Naive thymus-derived CD8-positive, alpha-beta T cell (primary cell): ENCODE measurements at regions not wholly inside any gene's neighbourhood (a gene's known extent, or its start where the extent isn't known, plus 50 kb on each side); places are given as distances from the start of the nearest gene placed in this dataset.

ENCODE experiments used
- ATAC-seq, 2 donors: fragments of 150-1000 bp; cut with Tn5 transposase in 1 of 2; sonication (Bioruptor Pico), chemical (Tn5 transposase) in 1 of 2; 1 replicate in 1 of 2; 2 replicates in 1 of 2; pipeline ENCODE4 v1.10.0; 2021; ENCODE audit warnings: mild to moderate bottlenecking in 2 of 2, moderate library complexity in 2 of 2
- POLR2A ChIA-PET: fragments of 350-600 bp; sonication (Branson Sonifier 250); formaldehyde crosslinking; loops from one replicate; lab custom pipeline; 2021; ENCODE audit warnings: antibody characterized with exemption; lab: Charles Lee
- DNase-seq, 10 donors: peaks; one replicate each; pipeline versions ENCODE4 v3.0.0 to v3.0.0-alpha.2; 2020 to 2022
- H3K27ac Mint-ChIP-seq, 10 donors: one replicate each; pipeline ENCODE4 v1.8.0; 2020 to 2022; ENCODE audit warnings: mild to moderate bottlenecking in 10 of 10, mixed read lengths in 10 of 10, moderate library complexity in 4 of 10, inconsistent platforms in 1 of 10
- H3K27me3 Mint-ChIP-seq, 5 donors: one replicate each; pipeline ENCODE4 v1.8.0; 2021 to 2022; ENCODE audit warnings: mixed read lengths in 5 of 5
- H3K36me3 Mint-ChIP-seq, 3 donors: one replicate each; pipeline ENCODE4 v1.8.0; 2020 to 2022; ENCODE audit warnings: mixed read lengths in 3 of 3, mild to moderate bottlenecking in 2 of 3, inconsistent platforms in 1 of 3
- H3K4me1 Mint-ChIP-seq, 4 donors: one replicate each; pipeline ENCODE4 v1.8.0; 2021 to 2022; ENCODE audit warnings: mixed read lengths in 4 of 4
- H3K4me3 Mint-ChIP-seq, 10 donors: one replicate each; pipeline ENCODE4 v1.8.0; 2020 to 2022; ENCODE audit warnings: mild to moderate bottlenecking in 10 of 10, mixed read lengths in 10 of 10, moderate library complexity in 6 of 10, inconsistent platforms in 1 of 10
- H3K9me3 Mint-ChIP-seq, 9 donors: one replicate each; pipeline ENCODE4 v1.8.0; 2020 to 2022; ENCODE audit warnings: mixed read lengths in 9 of 9, mild to moderate bottlenecking in 3 of 9, inconsistent platforms in 1 of 9, moderate library complexity in 1 of 9

DNA sequence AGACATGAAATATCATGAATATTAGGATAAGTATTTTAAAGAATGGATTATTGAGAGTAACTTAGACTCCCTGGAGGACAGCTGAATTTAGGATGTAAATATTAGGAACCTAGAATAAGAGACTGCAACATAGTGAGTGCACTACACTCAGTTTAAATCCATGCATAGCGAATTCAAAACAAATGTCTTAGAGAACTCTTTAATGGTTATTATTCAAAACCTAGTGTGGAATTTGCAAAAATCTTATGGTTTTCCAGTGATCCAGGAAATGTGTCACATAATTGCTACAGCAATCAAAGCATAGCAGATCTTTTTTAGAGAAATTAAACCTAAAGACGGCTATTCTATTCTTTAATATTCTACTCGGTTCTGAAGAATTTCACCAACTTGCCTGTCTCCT is 239.0 kb downstream of the TMX3 start:
- DNase-seq: no peak
- Mint-ChIP-seq H3K36me3 (no peaks in the 10 kb centered on the region), H3K27ac (no peak overlapping the region), H3K4me1 (no peaks in the 10 kb centered on the region), H3K9me3 (no peaks in the 10 kb centered on the region), H3K27me3 (peaks cover 0 to 12% (median 3%) of the 10 kb centered on the region in 5 donors), H3K4me3 (no peak overlapping the region)
- POLR2A ChIA-PET: no interaction called here
- no peak for ATAC-seq

DNA sequence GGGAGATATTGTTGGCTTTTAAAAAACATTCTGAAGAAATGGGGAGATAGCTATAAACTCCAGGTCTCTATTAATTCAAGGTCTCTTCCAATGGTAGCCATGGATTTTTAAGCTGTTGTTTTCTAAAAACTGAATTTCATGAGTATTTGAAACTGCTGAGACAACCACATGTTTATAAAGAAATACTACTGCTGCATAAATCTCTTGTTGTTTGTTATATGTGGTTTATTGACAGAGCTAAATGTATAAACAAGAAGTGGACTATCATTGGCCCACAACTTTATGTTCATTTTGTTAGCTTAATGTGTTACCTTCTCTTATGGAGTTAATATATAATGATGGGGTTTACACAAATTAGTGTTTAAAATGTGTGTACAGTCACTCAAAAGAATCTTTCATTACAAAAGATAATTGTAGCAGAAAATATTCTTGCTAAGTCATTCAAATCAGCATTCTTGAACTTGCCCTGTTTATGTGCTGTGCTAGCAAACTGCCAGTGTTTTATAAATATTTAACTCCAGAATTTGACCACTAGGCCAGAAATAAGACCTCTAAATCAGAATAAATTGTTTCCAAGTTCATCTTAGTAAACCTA is 242.1 kb downstream of the TMX3 start:
- H3K36me3 Mint-ChIP-seq: no peaks in the 10 kb centered on the region
- H3K4me3 Mint-ChIP-seq: no peak overlapping the region
- no peaks in the 10 kb centered on the region for H3K9me3 Mint-ChIP-seq
- POLR2A ChIA-PET: no interaction called here
- DNase-seq: no peak
- no peak overlapping the region for H3K27ac Mint-ChIP-seq
- no peak for ATAC-seq
- H3K27me3 Mint-ChIP-seq: peaks cover 0 to 11% (median 5%) of the 10 kb centered on the region in 5 donors
- peaks cover 0 to 4% (median under 1%) of the 10 kb centered on the region in 4 donors for H3K4me1 Mint-ChIP-seq

DNA sequence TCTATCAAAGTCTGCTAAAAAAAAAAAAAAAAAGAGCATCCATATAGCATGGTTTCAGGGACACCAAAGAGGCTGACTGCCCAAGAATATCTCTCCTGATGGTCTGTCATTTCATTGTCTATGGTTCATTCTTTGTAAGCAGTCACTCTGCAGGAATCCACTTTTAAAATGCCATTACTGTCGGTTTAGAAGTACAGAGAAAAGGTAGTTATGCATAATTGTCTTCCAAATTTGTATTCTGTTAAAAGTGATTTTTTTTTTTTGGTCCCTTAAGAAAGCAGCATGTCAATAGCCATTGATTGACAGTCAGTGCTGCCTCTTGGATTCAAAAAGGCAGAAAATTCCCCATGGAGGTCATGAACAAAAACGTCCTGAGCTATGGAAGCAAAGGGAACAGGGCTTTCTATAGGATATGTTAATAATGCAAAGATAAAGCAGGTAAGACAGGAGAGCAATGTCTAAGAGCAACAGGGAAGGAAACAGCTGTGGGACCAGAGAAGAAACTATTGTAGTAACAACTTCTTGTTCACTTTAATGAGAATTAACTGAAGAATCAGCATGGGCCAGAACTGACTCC is 245.8 kb downstream of the TMX3 start:
- peaks cover 0 to 6% (median 2%) of the 10 kb centered on the region in 4 donors for H3K4me1 Mint-ChIP-seq

DNA sequence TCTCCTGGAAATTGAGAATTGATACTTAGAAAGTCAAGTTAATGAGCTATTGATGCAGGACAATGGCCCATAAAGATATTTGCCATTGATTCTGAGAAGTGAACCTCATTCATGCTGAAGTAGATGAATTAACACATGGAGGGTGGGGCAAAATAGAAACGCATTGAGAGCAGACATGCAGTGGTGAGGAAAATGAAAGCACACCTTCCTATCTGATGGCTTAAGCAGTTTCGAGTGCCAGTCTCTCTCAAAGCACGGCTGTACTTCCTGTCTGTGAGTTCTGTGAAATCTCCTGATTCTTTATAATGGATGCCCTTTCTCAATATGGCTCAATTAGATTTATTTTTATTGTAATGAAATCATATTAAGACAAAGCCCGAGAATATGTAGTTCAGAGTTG is 247.0 kb downstream of the TMX3 start:
- Mint-ChIP-seq H3K9me3 (no peaks in the 10 kb centered on the region), H3K4me3 (peak overlapping the region in 3 of 10 donors; percentile 11 to 63 (median 57)), H3K36me3 (no peaks in the 10 kb centered on the region), H3K4me1 (peaks cover 0 to 6% (median 2%) of the 10 kb centered on the region in 4 donors), H3K27me3 (peaks cover 1 to 11% (median 5%) of the 10 kb centered on the region in 5 donors), H3K27ac (peak overlapping the region in 1 of 10 donors; percentile 15)
- DNase-seq (peak in 1 of 10 donors; percentile 4), ATAC-seq (no peak)
- POLR2A ChIA-PET: no interaction called here

More for the DNA sequence above, 245.8 kb downstream of the TMX3 start:
- POLR2A ChIA-PET: no interaction called here
- H3K27me3 Mint-ChIP-seq: peaks cover 1 to 11% (median 5%) of the 10 kb centered on the region in 5 donors
- no peak for ATAC-seq
- H3K27ac Mint-ChIP-seq: no peak overlapping the region
- no peaks in the 10 kb centered on the region for H3K36me3 Mint-ChIP-seq
- no peak overlapping the region for H3K4me3 Mint-ChIP-seq
- H3K9me3 Mint-ChIP-seq: no peaks in the 10 kb centered on the region
- DNase-seq: no peak

DNA sequence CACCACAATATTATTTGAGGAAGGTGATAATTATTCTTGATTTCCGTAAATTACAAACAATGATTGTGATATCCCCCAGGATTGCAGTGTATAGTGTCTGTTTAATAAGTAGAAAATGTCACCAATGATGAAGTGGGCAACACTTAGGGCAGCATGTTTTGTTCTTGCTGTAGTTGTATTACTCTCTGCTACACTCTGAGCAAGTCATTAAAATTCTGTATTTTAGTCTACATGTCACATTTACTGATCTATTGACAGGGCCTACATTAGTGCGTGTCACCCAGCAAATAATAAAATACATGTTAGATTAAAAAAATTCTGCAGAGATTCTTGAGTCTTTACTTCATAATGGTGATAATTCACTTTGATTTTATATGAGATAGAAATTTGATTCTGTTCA is 247.6 kb downstream of the TMX3 start:
- H3K27ac Mint-ChIP-seq: no peak overlapping the region
- H3K27me3 Mint-ChIP-seq: peaks cover 1 to 11% (median 5%) of the 10 kb centered on the region in 5 donors
- POLR2A ChIA-PET: no interaction called here
- H3K36me3 Mint-ChIP-seq: no peaks in the 10 kb centered on the region
- H3K4me1 Mint-ChIP-seq: peaks cover 0 to 6% (median 2%) of the 10 kb centered on the region in 4 donors
- DNase-seq: no peak
- H3K9me3 Mint-ChIP-seq: no peaks in the 10 kb centered on the region
- H3K4me3 Mint-ChIP-seq: no peak overlapping the region
- ATAC-seq: no peak

DNA sequence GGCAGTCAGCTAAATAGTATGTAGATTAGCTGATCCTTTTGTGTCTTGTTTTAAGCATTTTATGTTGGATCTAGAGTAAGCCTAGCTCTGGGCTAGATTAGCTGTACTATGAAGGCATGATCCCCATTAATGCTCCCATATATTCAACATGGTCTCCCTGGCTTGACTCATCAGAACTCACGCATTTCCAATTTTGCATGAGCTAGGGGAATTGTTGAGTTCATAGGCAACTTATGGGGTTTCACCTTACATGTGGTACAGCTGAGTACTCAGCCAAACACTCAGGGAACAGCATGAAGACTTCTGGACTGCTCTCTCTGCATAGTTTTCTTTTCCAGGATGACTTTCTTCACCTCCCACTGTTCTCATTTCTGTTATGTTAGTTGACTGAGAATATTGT is 248.2 kb downstream of the TMX3 start:
- ATAC-seq (no peak), DNase-seq (no peak)
- H3K9me3 Mint-ChIP-seq: no peaks in the 10 kb centered on the region
- peaks cover 1 to 11% (median 5%) of the 10 kb centered on the region in 5 donors for H3K27me3 Mint-ChIP-seq
- no peak overlapping the region for H3K27ac Mint-ChIP-seq
- POLR2A ChIA-PET: no interaction called here
- H3K4me1 Mint-ChIP-seq: peaks cover 0 to 6% (median 2%) of the 10 kb centered on the region in 4 donors
- no peaks in the 10 kb centered on the region for H3K36me3 Mint-ChIP-seq
- no peak overlapping the region for H3K4me3 Mint-ChIP-seq

DNA sequence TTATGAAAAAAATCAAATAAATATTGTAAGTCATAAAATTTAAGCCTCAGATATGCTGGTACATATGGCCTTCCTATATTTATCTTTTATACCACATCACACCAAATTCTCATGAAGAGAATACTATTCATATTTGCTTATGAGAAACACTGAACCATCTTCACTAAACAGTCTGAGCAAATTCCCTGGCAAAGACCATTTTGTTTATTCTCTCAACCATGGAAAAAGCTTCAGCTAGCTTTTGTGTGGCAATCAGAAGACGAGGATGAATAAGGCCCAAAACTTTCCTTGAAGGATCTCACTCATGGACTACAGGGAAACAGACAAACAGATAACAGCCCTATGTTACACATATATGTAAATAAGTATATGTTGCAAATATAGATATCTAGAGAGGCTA is 252.1 kb downstream of the TMX3 start:
- Mint-ChIP-seq H3K9me3 (no peaks in the 10 kb centered on the region), H3K27ac (no peak overlapping the region), H3K27me3 (peaks cover 0 to 1% (median 0%) of the 10 kb centered on the region in 5 donors), H3K4me3 (no peak overlapping the region), H3K4me1 (peaks cover 0 to 4% (median under 1%) of the 10 kb centered on the region in 4 donors), H3K36me3 (no peaks in the 10 kb centered on the region)
- ATAC-seq (no peak), DNase-seq (no peak)
- POLR2A ChIA-PET: no interaction called here

DNA sequence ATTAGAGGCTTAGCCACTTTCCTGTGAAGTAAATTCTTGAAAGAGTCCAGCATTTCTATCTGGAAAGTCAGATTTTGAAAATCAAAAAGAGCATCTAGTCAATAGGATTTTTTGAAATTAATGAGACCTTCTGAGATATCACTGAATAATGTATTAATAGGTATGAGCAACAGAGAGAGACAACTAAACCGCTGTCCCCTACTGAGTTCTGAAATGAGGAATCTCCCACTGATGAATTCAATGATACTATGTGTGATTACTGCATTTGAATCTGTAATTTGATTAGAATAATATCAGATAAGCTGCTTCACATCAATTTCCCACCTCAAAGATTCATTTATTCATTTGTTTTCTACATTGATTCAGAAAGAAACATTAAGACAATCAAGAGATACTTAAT is 252.8 kb downstream of the TMX3 start:
- H3K27me3 Mint-ChIP-seq: peaks cover 0 to 1% (median 0%) of the 10 kb centered on the region in 5 donors
- no peak for DNase-seq
- H3K4me1 Mint-ChIP-seq: no peaks in the 10 kb centered on the region
- POLR2A ChIA-PET: no interaction called here
- no peak overlapping the region for H3K27ac Mint-ChIP-seq
- no peak for ATAC-seq
- no peaks in the 10 kb centered on the region for H3K9me3 Mint-ChIP-seq
- no peaks in the 10 kb centered on the region for H3K36me3 Mint-ChIP-seq
- no peak overlapping the region for H3K4me3 Mint-ChIP-seq

DNA sequence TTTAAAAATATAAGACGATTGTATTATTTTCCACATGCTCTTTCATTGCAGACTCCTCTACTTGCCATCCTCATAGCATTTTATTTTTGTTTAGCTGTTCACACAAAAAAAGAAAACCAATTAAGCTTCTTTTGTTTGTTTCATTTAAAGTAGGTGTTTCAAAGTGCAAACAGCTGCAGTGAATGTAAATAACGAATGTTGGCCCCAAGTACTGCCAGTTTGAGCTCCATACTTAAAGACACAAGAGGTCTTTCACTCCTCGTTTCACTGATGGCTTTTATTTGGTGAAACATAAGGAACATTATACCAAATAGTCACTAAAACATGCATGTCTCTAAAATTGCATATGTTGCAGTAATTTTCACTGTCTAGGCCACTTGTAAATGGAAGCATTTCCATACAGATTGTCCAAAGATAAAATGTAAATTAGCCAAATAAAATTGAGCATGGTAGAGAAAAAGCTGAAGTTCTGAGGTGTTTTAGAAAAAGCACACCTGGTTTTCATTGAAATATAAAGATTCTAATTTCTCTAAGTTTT is 253.4 kb downstream of the TMX3 start:
- H3K4me1 Mint-ChIP-seq: no peaks in the 10 kb centered on the region
- no peak for ATAC-seq
- POLR2A ChIA-PET: no interaction called here
- no peak overlapping the region for H3K27ac Mint-ChIP-seq
- no peaks in the 10 kb centered on the region for H3K36me3 Mint-ChIP-seq
- DNase-seq: no peak
- no peaks in the 10 kb centered on the region for H3K9me3 Mint-ChIP-seq
- H3K4me3 Mint-ChIP-seq: no peak overlapping the region
- H3K27me3 Mint-ChIP-seq: peaks cover 0 to 1% (median 0%) of the 10 kb centered on the region in 5 donors

DNA sequence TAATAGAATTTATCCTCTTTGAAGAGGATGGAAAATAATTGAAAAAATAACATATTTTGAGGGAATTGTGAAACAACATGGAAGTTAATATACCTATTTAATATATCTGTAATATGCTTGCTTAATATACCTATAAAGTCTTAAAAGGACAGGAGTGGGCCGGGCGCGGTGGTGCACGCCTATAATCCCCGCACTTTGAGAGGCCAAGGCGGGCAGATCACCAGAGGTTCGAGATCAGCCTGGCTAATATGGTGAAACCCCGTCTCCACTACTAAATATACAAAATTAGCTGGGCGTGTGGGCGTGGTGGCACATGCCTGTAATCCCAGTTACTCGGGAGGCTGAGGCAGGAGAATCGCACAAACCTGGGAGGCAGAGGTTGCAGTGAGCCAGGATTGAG is 254.9 kb downstream of the TMX3 start:
- Mint-ChIP-seq H3K4me1 (no peaks in the 10 kb centered on the region), H3K9me3 (peaks cover 0 to 4% (median 0%) of the 10 kb centered on the region in 9 donors), H3K27me3 (peaks cover 0 to 1% (median 0%) of the 10 kb centered on the region in 5 donors), H3K4me3 (no peak overlapping the region), H3K36me3 (no peaks in the 10 kb centered on the region), H3K27ac (no peak overlapping the region)
- ATAC-seq (no peak), DNase-seq (no peak)
- POLR2A ChIA-PET: no interaction called here

DNA sequence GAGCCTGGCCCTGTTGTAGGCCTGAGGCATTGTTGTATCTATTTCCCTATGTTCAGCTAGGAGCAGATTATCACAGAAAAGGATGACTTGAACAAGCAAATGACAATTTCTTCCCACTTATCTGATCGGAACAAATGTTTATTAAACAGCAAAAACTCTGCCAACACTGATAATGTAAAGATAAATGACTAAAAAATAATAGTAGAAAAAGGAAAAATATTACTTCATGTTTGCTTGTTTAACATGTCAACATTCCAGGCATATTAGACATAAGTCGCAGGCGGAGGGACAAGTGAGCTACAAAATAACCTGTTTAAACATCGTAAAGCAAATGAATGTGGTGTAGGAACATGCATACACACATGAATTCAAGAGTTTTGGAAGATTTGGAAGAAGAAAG is 257.9 kb downstream of the TMX3 start:
- Mint-ChIP-seq H3K27me3 (peaks cover 0 to 1% (median 0%) of the 10 kb centered on the region in 5 donors), H3K9me3 (peaks cover 0 to 7% (median 0%) of the 10 kb centered on the region in 9 donors), H3K36me3 (no peaks in the 10 kb centered on the region), H3K4me1 (no peaks in the 10 kb centered on the region), H3K27ac (no peak overlapping the region), H3K4me3 (no peak overlapping the region)
- ATAC-seq: no peak
- no peak for DNase-seq
- POLR2A ChIA-PET: no interaction called here

DNA sequence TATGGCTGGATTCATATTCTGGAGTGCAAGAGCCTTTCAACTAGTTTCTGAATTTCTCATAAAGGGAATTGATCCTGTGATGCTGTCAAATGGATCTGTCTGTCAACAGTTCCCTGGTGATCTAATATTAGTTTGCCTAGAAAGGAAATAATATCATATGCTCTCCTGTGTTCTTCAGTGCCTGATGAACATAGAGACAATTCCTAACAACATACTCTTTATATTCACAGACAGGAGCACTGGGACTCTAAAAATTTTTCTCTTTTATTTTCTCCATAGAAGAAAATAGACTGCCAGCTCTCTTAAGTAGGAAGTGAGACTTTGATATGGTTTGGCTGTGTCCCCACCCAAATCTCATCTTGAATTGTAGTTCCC is 259.7 kb downstream of the TMX3 start:
- Mint-ChIP-seq H3K9me3 (peaks cover 0 to 7% (median 0%) of the 10 kb centered on the region in 9 donors), H3K4me1 (no peaks in the 10 kb centered on the region), H3K27me3 (peaks cover 1 to 12% (median 3%) of the 10 kb centered on the region in 5 donors), H3K4me3 (no peak overlapping the region), H3K36me3 (peaks cover 0 to 2% (median 0%) of the 10 kb centered on the region in 3 donors), H3K27ac (no peak overlapping the region)
- DNase-seq: no peak
- POLR2A ChIA-PET: no interaction called here
- ATAC-seq: no peak

DNA sequence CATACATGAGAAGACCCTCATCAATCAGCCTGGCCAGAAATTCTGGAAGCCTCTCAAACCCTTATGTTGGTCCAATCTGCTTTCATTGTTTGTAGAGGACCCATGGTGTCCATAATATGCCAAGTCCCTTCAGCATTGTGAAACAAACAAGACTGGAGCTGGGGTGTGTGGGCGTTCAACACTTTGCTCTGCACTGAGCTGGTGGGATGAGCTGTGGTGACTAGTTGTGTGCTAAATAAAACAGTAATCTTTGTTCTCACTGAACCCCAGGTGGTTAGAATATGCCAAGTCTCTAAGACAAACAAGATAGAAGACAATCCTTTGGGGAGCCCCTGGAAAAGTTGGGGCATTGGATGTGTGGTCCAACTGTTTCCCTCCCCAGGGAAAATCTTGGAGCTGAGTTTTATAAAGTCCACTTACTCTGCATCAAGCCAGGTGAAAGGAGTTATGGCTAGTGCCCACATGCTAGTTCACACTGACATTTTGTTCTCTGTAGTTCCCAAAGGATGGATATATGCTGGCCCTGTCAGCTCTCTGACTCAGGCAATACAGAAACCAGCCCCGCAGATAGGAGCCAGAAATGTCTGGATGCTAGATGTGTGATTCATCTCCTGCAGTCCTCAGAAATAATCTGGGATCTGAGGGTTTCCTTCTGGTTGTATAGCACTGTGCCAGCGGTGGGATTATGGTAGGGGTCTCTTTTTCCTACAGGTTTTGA is 260.2 kb downstream of the TMX3 start:
- peaks cover 0 to 2% (median 0%) of the 10 kb centered on the region in 3 donors for H3K36me3 Mint-ChIP-seq
- no peak overlapping the region for H3K4me3 Mint-ChIP-seq
- no peak overlapping the region for H3K27ac Mint-ChIP-seq
- peaks cover 0 to 7% (median 0%) of the 10 kb centered on the region in 9 donors for H3K9me3 Mint-ChIP-seq
- no peaks in the 10 kb centered on the region for H3K4me1 Mint-ChIP-seq
- H3K27me3 Mint-ChIP-seq: peaks cover 1 to 12% (median 3%) of the 10 kb centered on the region in 5 donors
- ATAC-seq (no peak), DNase-seq (no peak)
- POLR2A ChIA-PET: no interaction called here
